SIG-M5 treated with dmso at 0.1 percent for 504 hours (cell line): ENCODE measurements at regions not wholly inside any gene's neighbourhood (a gene's known extent, or its start where the extent isn't known, plus 50 kb on each side); places are given as distances from the start of the nearest gene placed in this dataset.

Experiments used
- DNase-seq: peaks from one replicate; lab custom pipeline; 2025; ENCODE audit not compliant: unreplicated experiment; lab: John Stamatoyannopoulos, UW

- no peak for DNase-seq
These were observed 131.3 kb downstream of the C11orf87 start for GRCh38 chr11:109553284-109553683.

GRCh38 chr11:109554951-109555350 is 133.0 kb downstream of the C11orf87 start:
- DNase-seq, result no peak

DNA sequence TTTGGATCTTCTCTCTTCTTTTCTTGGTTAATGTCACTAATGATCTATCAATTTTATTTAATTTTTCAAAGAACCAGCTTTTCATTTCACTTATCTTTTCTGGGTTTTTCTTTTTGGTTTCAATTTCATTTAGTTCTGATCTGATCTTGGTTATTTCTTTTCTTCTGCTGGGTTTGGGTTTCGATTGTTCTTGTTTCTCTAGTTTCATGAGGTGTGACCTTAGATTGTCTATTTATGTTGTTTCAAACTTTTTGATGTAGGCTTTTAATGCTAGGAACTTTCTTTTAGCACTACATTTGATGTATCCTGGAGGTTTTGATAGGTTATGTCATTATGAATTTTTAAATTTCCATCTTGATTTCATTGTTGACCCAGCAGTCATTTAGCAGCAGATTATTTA is 142.3 kb downstream of the C11orf87 start:
- DNase-seq, result no peak

- no peak for DNase-seq
These were observed 160.5 kb downstream of the C11orf87 start for GRCh38 chr11:109582470-109582869.

DNA sequence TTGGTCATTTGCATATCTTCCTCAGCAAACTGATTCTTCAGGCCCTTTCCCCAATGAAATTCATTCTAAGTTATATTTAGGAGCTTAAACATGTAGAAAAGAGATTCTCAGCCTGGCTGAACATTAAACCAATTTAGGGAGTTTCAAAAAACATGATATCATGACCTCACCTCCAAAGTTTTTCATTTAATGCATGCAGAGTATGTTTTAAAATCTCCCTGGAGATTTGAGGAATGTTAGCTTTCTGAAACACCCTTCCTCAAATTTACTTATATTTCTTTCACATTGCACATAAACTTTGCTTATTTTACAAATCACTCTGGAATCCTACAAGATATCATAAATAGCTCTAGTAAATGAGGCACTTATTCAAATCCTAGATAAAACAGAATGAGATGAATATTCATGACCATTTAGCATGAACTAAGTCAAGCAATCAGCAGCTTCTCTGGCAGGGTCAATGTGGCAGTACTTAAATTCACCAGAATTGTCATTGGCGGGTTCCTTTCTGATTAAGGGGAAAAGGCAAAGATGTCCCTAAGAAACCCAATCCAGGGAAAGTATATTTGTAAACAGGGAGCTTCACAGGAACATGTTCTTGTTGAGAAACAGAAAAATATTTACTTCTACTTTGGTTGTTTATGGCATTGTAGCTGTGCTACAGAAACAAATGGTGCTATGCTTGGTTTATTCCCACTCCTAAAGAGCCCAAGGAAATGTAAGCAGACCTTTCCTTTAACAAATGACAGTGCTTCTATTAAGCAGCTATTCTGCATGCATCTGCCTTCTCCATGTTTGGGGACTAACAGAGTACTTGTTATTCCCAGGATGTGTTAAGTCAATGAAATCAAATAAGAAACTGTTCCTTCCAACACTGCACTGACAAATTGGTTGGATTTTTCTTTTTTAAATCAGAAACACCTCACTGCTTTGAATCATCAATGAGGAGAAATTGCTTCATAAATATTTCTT is 162.3 kb downstream of the C11orf87 start:
- DNase-seq, result no peak

DNA sequence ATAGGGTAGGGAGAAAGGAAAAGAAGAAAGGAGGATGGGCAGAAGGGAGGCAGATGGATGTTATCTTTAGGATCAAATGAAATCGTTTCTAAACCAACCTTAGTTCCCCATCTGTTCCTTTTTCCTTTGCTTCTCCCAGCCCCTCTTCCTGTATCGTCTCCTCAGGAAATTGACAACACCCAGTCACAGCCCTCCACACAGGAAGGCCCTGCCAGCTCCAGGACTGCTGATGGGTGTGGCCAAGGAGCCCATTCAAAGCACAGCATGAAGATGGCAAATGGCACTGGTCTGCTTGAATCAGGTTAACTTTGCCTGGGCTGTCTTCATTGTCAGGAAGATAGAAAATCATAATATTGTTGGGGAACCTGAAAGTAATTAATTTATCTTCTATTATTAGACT is 164.8 kb downstream of the C11orf87 start:
- DNase-seq, result no peak

DNA sequence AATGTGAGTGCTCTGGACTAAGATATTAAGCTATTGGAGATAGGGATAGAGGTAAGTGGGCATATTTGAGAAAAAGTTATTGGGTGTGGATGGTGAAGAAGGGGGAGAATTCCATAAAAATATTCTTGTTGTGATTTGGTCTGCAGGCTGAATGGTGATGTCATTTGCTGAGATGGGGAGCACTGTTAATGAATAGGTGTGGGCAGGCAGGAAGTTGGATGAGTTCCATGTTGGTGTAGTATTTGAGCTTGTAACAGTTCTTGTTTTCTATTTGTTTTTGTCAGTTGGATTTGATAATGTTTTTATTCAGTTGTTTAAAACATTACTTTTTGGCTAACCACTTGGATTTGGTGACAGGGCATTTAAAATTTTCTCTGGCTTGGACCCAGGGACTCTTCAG is 168.8 kb downstream of the C11orf87 start:
- DNase-seq, result no peak

GRCh38 chr11:109597336-109597735 is 175.3 kb downstream of the C11orf87 start:
- DNase-seq, result no peak

GRCh38 chr11:109604481-109605400 is 182.8 kb downstream of the C11orf87 start:
- no peak for DNase-seq

- DNase-seq, result no peak
These were observed 184.3 kb downstream of the C11orf87 start for GRCh38 chr11:109606256-109606655.

DNA sequence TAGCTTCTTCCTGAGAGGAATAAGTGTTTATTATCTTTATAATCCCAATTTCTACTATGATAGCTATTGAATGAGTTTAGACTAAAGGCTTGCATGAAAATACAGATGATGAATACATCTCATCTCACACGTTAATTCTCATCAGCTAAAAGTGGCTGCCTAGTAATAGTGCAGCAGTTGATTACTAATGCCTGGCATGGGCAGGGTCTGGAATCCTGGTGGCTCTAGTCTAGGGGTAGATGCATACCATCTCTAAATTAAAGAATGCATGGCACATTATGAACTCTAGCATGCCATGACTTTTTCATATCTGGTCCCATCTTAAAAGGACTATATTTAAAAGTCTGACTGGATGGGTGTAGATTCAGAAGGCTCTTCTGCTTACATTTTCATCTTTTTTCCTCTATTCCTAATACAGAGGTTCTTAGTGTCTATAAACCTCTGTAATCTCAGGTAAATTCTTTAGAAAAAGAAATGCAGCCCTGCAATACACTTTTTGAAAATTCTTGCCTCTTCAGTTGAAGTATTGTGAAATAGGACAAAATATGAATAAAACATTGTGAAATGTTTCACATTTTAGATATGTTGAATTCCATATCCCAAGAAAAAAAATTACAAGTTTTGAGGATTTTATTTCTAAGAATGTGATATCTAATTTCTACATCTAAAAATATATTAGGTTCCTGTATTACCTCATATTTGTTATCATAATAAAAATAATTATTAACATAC is 187.6 kb downstream of the C11orf87 start:
- DNase-seq, result no peak

DNA sequence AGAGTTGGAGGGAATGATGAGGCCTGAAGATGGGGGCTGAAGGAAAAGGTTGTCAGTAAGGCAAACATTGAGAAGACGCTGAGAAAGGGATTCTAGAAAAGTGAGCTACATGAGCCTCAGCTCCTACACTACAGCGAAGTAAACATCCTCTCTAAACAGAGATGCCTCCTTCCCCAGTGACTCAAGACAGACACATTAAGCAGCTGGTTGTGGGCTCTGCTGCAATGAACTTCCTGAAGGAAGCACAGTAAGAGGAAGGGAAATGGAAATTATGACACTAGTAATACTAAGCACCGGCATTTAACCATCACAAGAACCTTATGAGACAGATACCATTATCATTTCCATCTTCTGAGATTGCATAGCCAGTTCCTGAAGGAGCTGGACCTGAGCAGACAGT is 190.5 kb downstream of the C11orf87 start:
- no peak for DNase-seq

DNA sequence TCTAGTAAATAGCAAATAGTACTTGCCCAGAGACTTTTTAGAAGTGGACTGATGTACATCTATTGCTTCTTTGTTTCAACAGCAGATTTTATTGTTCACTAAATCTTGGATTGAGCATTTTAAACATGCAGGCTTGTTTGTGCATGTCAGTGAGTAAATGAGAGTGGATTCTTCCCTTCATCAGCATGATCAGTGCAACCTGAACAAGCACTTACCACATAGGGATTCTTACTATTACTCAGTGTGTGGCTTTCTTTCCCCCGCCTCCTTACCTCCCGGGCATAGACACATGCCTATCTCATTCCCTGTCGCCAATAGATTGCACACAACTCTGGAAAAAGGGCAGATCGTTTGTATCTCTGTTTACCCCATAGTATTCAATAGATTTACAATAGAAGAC is 197.5 kb downstream of the C11orf87 start:
- DNase-seq, result no peak

DNA sequence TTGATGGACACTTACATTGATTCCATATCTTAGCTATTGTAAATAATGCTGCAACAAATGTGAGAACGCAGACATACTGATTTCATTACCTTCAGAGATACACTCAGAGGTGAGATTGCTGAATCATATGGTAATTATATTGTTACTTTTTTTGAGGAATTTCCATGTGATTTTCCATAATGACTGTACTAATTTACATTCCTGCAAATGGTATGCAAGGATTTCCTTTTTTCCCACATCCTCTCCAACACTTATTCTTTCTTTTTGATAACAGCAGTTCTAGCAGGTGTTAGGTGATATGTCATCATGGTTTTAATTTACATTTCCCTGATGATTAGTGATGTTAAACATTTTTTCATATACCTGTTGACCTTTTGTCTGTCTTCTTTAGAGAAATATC is 207.7 kb downstream of the C11orf87 start:
- DNase-seq, result no peak

DNA sequence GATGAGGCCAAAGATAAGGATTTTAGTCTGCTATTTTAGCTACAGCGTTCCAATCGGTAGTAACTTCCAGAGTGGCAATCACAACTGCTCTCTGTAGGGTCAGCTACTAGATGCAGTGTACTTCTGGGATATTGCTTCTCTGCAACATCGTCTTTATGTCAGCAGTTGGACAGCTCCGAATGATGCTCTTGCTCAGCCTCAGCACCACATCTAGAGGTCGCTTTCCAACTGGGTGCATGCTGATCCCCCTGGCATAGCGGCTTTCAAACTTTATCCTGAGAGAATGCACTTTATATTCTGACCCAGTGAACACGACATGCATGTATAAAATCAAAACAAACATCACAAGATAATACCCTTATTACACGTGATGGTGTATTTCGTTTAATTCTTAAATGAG is 219.6 kb downstream of the C11orf87 start:
- no peak for DNase-seq

- DNase-seq, result no peak
These were observed 222.2 kb downstream of the C11orf87 start for GRCh38 chr11:109644152-109644551.

DNA sequence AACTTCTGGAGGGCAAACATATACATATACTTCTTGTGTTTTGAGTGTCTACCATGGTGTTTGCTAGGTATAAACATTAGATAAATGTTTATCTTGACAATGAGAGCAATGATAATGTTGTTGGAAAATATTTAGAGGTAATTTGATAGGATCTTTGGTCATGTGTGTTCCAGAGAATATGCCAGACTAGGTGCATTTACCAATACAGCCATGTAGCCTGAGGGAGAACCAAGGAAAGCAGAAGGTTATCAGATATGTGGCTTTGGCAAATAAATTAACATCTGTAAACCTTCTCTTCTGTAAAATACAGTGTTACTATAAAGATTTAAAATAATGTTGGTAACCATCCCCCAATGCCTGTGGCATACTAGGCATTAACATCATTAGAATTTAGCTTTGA is 226.8 kb downstream of the C11orf87 start:
- DNase-seq, result no peak

DNA sequence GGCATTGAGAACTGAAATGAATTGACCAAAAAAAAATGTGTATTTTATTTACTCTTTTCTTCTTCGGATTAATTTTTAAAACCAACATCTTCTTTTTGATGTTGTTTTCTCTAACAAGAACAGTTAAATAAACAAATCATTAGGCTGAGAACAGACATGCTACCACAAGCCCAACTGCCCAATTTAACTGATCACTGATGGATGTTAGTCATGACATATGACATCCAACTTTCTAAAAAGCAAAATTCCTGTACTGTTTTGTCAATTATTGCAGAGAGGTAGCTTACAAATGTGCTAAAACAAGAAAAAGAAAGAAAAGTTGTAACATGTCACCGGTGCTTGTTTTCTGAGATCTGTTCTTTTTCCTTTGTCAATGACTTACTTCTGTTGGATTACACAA is 232.1 kb downstream of the C11orf87 start:
- DNase-seq, result no peak

DNA sequence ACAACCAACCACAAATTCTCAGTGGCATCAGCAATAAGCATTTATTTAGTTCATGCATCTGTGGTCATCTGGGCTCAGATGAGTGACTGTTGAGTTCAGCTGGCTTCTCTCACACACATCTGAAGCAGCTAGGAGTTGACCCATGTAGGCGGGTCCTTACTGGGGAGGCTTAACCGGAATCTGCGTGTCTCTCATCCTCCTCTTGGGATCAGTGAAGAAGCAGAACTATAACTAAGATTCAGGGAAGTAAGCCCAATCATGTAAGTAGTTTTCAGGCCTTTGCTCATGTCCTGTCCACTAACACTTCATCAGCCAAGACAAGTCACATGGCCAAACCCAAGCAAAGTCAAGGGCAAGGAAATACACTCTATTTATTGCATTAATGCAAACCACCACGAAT is 236.2 kb downstream of the C11orf87 start:
- DNase-seq, result no peak

GRCh38 chr11:109667719-109668118 is 245.7 kb downstream of the C11orf87 start:
- no peak for DNase-seq

GRCh38 chr11:109668973-109669634 is 247.1 kb downstream of the C11orf87 start:
- no peak for DNase-seq
